CD14-positive monocyte (primary cell): ENCODE measurements at regions not wholly inside any gene's neighbourhood (a gene's known extent, or its start where the extent isn't known, plus 50 kb on each side); places are given as distances from the start of the nearest gene placed in this dataset.

Experiments used
- DNase-seq, 3 donors: peaks; one replicate each; pipeline ENCODE4 v3.0.0-alpha.2; 2011 to 2022
- H2AFZ ChIP-seq: 2 replicates; pipeline ENCODE4 v1.6.0; 2012; ENCODE audit warnings: mild to moderate bottlenecking, low read depth, low read length, inconsistent platforms; ENCODE audit not compliant: insufficient read depth, poor library complexity, severe bottlenecking
- H3K27ac ChIP-seq, 2 donors: 1 replicate in 1 of 2; 2 replicates in 1 of 2; pipeline ENCODE4 v1.5.1; 2012 to 2013; ENCODE audit warnings: low read length in 2 of 2, control low read depth in 1 of 2, inconsistent platforms in 1 of 2, low read depth in 1 of 2, mild to moderate bottlenecking in 1 of 2
- H3K27me3 ChIP-seq, 2 donors: one replicate each; pipeline versions ENCODE4 v1.6.0 to v1.6.1; 2011 to 2013; ENCODE audit warnings: low read length in 2 of 2; ENCODE audit not compliant: control insufficient read depth in 2 of 2, insufficient read depth in 2 of 2
- H3K36me3 ChIP-seq, 2 donors: replicated peaks in 1 of 2; 1 replicate in 1 of 2; 2 replicates in 1 of 2; pipeline versions ENCODE4 v1.5.1 to v1.6.1; 2012 to 2013; ENCODE audit warnings: low read length in 2 of 2, control low read depth in 1 of 2, inconsistent platforms in 1 of 2, mild to moderate bottlenecking in 1 of 2; ENCODE audit not compliant: insufficient read depth in 2 of 2, control insufficient read depth in 1 of 2
- H3K4me1 ChIP-seq, 2 donors: 1 replicate in 1 of 2; 2 replicates in 1 of 2; pipeline versions ENCODE4 v1.5.1 to v1.6.1; 2012 to 2013; ENCODE audit warnings: low read length in 2 of 2, control low read depth in 1 of 2, inconsistent platforms in 1 of 2, mild to moderate bottlenecking in 1 of 2, moderate library complexity in 1 of 2; ENCODE audit not compliant: insufficient read depth in 2 of 2, control insufficient read depth in 1 of 2
- H3K4me2 ChIP-seq: replicated peaks from 2 replicates; pipeline ENCODE3; 2012; ENCODE audit warnings: low read length, moderate library complexity, mild to moderate bottlenecking; ENCODE audit not compliant: poor library complexity, severe bottlenecking; ENCODE audit errors: extremely low read depth
- H3K4me3 ChIP-seq, 3 experiments: fragments of 200-600 bp in 1 of 3; sonication (generic) in 1 of 3; replicated peaks in 1 of 3; 1 replicate in 2 of 3; 2 replicates in 1 of 3; pipeline ENCODE4 v1.5.1; 2011 to 2013; ENCODE audit warnings: low read length in 3 of 3, mild to moderate bottlenecking in 3 of 3, control low read depth in 2 of 3, low read depth in 2 of 3, inconsistent platforms in 1 of 3, moderate library complexity in 1 of 3
- H3K79me2 ChIP-seq: 2 replicates; pipeline ENCODE4 v1.6.0; 2012; ENCODE audit warnings: mild to moderate bottlenecking, control low read depth, inconsistent platforms, low read length, moderate library complexity; ENCODE audit not compliant: insufficient read depth
- H3K9ac ChIP-seq: 2 replicates; pipeline ENCODE4 v1.6.0; 2017; ENCODE audit warnings: low read length, mild to moderate bottlenecking; ENCODE audit not compliant: insufficient read depth, poor library complexity, severe bottlenecking
- H3K9me3 ChIP-seq, 2 donors: replicated peaks in 1 of 2; 1 replicate in 1 of 2; 2 replicates in 1 of 2; pipeline versions ENCODE4 v1.5.1 to v1.6.1; 2012 to 2013; ENCODE audit warnings: low read length in 2 of 2, control low read depth in 1 of 2; ENCODE audit not compliant: control insufficient read depth in 1 of 2, insufficient read depth in 1 of 2
- H4K20me1 ChIP-seq: 2 replicates; pipeline ENCODE4 v1.6.0; 2012; ENCODE audit warnings: mild to moderate bottlenecking, low read length, control low read depth, moderate library complexity; ENCODE audit not compliant: insufficient read depth
- H3K27ac Mint-ChIP-seq, 7 donors: one replicate each; pipeline ENCODE4 v1.8.0; 2020; ENCODE audit warnings: mild to moderate bottlenecking in 7 of 7, mixed read lengths in 7 of 7, moderate library complexity in 6 of 7, inconsistent platforms in 2 of 7
- H3K27me3 Mint-ChIP-seq, 3 donors: one replicate each; pipeline ENCODE4 v1.8.0; 2021 to 2022; ENCODE audit warnings: low read depth in 3 of 3, mild to moderate bottlenecking in 3 of 3, mixed read lengths in 3 of 3, moderate library complexity in 3 of 3, inconsistent platforms in 1 of 3
- H3K36me3 Mint-ChIP-seq, 2 donors: one replicate each; pipeline ENCODE4 v1.8.0; 2020; ENCODE audit warnings: mixed read lengths in 2 of 2, inconsistent platforms in 1 of 2, mild to moderate bottlenecking in 1 of 2
- H3K4me1 Mint-ChIP-seq: one replicate; pipeline ENCODE4 v1.8.0; 2020; ENCODE audit warnings: mild to moderate bottlenecking, mixed read lengths
- H3K4me3 Mint-ChIP-seq, 2 donors: one replicate each; pipeline ENCODE4 v1.8.0; 2020; ENCODE audit warnings: mild to moderate bottlenecking in 2 of 2, mixed read lengths in 2 of 2, moderate library complexity in 1 of 2
- H3K9me3 Mint-ChIP-seq, 7 donors: one replicate each; pipeline ENCODE4 v1.8.0; 2020 to 2022; ENCODE audit warnings: mixed read lengths in 7 of 7, mild to moderate bottlenecking in 6 of 7, moderate library complexity in 6 of 7, inconsistent platforms in 2 of 7
- WGBS: methylation state at CpG from one replicate; pipeline ENCODE4 v1.1.5; 2013; ENCODE audit warnings: missing lambda C conversion rate; ENCODE audit not compliant: insufficient coverage; 5-methylcytosine and 5-hydroxymethylcytosine counted together
- intact Hi-C, 2 donors: fragments of 100-400 bp; cut with micrococcal nuclease; formaldehyde crosslinking; loops; one replicate each; pipeline versions ENCODE4 v1.15.0 to v1.15.1; 2023
- TF ChIP-seq, protein P1 (sequence below): fragments of 200-600 bp; IDR thresholded peaks from one replicate; pipeline ENCODE4 v1.8.0; 2022; ENCODE audit warnings: antibody characterized with exemption, mild to moderate bottlenecking

- intact Hi-C loops = no loop called here
- H4K20me1 ChIP-seq = no peaks in the 10 kb centered on the region
- no peaks in the 10 kb centered on the region for H3K27me3 ChIP-seq
Measured at GRCh38 chr9:71322311-71322710, 200.9 kb upstream of the TRPM3 start.

DNA sequence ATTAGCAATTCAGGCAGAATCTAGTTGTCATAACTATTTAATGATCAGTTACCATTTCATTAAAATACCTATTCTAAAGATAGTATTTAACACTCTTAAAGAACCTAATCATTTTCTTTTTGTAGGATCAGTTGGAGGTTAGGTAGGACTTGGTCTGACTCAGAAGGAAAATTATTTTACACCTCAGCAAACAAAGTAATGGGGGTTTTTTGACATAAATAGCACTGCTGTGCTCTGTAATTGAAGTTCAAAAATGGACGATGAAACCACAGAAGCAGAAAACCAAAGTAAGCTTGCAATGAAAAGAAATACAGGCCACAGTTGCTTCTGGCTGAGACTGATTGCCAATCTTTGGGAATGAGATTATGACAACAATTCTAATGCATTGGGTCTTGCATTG, 187.0 kb upstream of the TRPM3 start:
- TF ChIP-seq, protein P1, sequence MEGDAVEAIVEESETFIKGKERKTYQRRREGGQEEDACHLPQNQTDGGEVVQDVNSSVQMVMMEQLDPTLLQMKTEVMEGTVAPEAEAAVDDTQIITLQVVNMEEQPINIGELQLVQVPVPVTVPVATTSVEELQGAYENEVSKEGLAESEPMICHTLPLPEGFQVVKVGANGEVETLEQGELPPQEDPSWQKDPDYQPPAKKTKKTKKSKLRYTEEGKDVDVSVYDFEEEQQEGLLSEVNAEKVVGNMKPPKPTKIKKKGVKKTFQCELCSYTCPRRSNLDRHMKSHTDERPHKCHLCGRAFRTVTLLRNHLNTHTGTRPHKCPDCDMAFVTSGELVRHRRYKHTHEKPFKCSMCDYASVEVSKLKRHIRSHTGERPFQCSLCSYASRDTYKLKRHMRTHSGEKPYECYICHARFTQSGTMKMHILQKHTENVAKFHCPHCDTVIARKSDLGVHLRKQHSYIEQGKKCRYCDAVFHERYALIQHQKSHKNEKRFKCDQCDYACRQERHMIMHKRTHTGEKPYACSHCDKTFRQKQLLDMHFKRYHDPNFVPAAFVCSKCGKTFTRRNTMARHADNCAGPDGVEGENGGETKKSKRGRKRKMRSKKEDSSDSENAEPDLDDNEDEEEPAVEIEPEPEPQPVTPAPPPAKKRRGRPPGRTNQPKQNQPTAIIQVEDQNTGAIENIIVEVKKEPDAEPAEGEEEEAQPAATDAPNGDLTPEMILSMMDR = no peak
- intact Hi-C loops = no loop called here
- no peak overlapping the region for H3K4me3 ChIP-seq

More at GRCh38 chr9:71322311-71322710, 200.9 kb upstream of the TRPM3 start:
- Mint-ChIP-seq H3K27ac (no peak overlapping the region), H3K36me3 (no peaks in the 10 kb centered on the region), H3K27me3 (no peaks in the 10 kb centered on the region), H3K4me1 (no peaks in the 10 kb centered on the region), H3K9me3 (peaks cover 0 to 4% (median 0%) of the 10 kb centered on the region in 7 donors), H3K4me3 (no peak overlapping the region)
- H3K79me2 ChIP-seq = no peaks in the 10 kb centered on the region
- no peak overlapping the region for H3K4me3 ChIP-seq
- WGBS = no CpG with 5 or more reads among the region's 3 CpGs
- TF ChIP-seq, protein P1 = no peak
- no peak overlapping the region for H3K9ac ChIP-seq
- no peak for DNase-seq
- no peaks in the 10 kb centered on the region for H3K4me1 ChIP-seq
- no peak overlapping the region for H2AFZ ChIP-seq
- H3K36me3 ChIP-seq = no peaks in the 10 kb centered on the region
- no peak overlapping the region for H3K27ac ChIP-seq
- no peak overlapping the region for H3K4me2 ChIP-seq
- H3K9me3 ChIP-seq = no peaks in the 10 kb centered on the region

More for the DNA sequence above, 187.0 kb upstream of the TRPM3 start:
- Mint-ChIP-seq H3K27ac (no peak overlapping the region), H3K9me3 (peaks cover 0 to 2% (median 0%) of the 10 kb centered on the region in 7 donors), H3K4me1 (no peaks in the 10 kb centered on the region), H3K27me3 (peaks cover 0 to 2% (median 0%) of the 10 kb centered on the region in 3 donors), H3K36me3 (no peaks in the 10 kb centered on the region), H3K4me3 (no peak overlapping the region)
- WGBS = 83% methylated on average over 1 of the region's 1 CpG
- Histone ChIP-seq H3K9ac (no peak overlapping the region), H3K27ac (no peak overlapping the region), H4K20me1 (no peaks in the 10 kb centered on the region), H3K4me1 (no peaks in the 10 kb centered on the region), H2AFZ (no peak overlapping the region), H3K79me2 (no peaks in the 10 kb centered on the region), H3K4me2 (no peak overlapping the region), H3K27me3 (no peaks in the 10 kb centered on the region), H3K9me3 (no peaks in the 10 kb centered on the region), H3K36me3 (no peaks in the 10 kb centered on the region)
- DNase-seq = no peak
